Liver (tissue), 8 donors: ENCODE measurements at regions not wholly inside any gene's neighbourhood (a gene's known extent, or its start where the extent isn't known, plus 50 kb on each side); places are given as distances from the start of the nearest gene placed in this dataset.

ENCODE experiments used
- DNase-seq: peaks from one replicate; pipeline ENCODE4 v3.0.0-alpha.2; 2017; ENCODE audit warnings: low spot score
- H3K27ac ChIP-seq, 2 donors: one replicate each; pipeline ENCODE4 v1.7.0; 2013; ENCODE audit warnings: inconsistent platforms in 2 of 2, low read length in 2 of 2, control low read depth in 1 of 2, low read depth in 1 of 2, mild to moderate bottlenecking in 1 of 2
- H3K27me3 ChIP-seq, 4 donors: one replicate each; pipeline versions ENCODE4 v1.6.1 to v1.7.0; 2013; ENCODE audit warnings: low read length in 3 of 4, inconsistent platforms in 1 of 4, mild to moderate bottlenecking in 1 of 4, moderate library complexity in 1 of 4; ENCODE audit not compliant: control insufficient read depth in 4 of 4, insufficient read depth in 4 of 4
- H3K36me3 ChIP-seq, 4 donors: one replicate each; pipeline versions ENCODE4 v1.6.1 to v1.7.0; 2013; ENCODE audit warnings: low read length in 3 of 4, mild to moderate bottlenecking in 3 of 4, low read depth in 1 of 4, moderate library complexity in 1 of 4; ENCODE audit not compliant: control insufficient read depth in 4 of 4, insufficient read depth in 3 of 4
- H3K4me1 ChIP-seq, 4 donors: one replicate each; pipeline versions ENCODE4 v1.6.1 to v1.7.0; 2013; ENCODE audit warnings: low read length in 3 of 4, mild to moderate bottlenecking in 3 of 4, moderate library complexity in 1 of 4; ENCODE audit not compliant: control insufficient read depth in 4 of 4, insufficient read depth in 4 of 4
- H3K4me3 ChIP-seq, 3 donors: one replicate each; pipeline versions ENCODE4 v1.6.1 to v1.7.0; 2013; ENCODE audit warnings: low read length in 3 of 3, control low read depth in 1 of 3, low read depth in 1 of 3, mild to moderate bottlenecking in 1 of 3
- H3K9ac ChIP-seq, 2 donors: one replicate each; pipeline ENCODE4 v1.7.0; 2013; ENCODE audit warnings: low read length in 2 of 2, mild to moderate bottlenecking in 2 of 2, moderate library complexity in 2 of 2, control low read depth in 1 of 2, low read depth in 1 of 2
- H3K9me3 ChIP-seq, 4 donors: one replicate each; pipeline versions ENCODE4 v1.6.1 to v1.7.0; 2013; ENCODE audit warnings: low read length in 3 of 4; ENCODE audit not compliant: control insufficient read depth in 4 of 4
- FOXA1 ChIP-seq: IDR thresholded peaks from 2 replicates; pipeline ENCODE4 v1.6.1; 2016; ENCODE audit warnings: antibody characterized with exemption
- FOXA2 ChIP-seq: IDR thresholded peaks from 2 replicates; pipeline ENCODE4 v1.6.1; 2016; ENCODE audit warnings: antibody characterized with exemption
- GABPA ChIP-seq, 2 donors: IDR thresholded peaks in 1 of 2; conservative IDR thresholded peaks in 1 of 2; 2 replicates each; pipeline ENCODE4 v1.6.1; 2016; ENCODE audit warnings: antibody characterized with exemption in 2 of 2, mild to moderate bottlenecking in 1 of 2, moderate library complexity in 1 of 2
- HNF4A ChIP-seq, 2 donors: conservative IDR thresholded peaks; 2 replicates each; pipeline ENCODE4 v1.6.1; 2016; ENCODE audit warnings: antibody characterized with exemption in 2 of 2, mild to moderate bottlenecking in 2 of 2
- JUND ChIP-seq, 2 donors: IDR thresholded peaks; 2 replicates each; pipeline ENCODE4 v1.6.1; 2016; ENCODE audit warnings: antibody characterized with exemption in 2 of 2
- NR2F2 ChIP-seq: IDR thresholded peaks from 2 replicates; pipeline ENCODE4 v1.6.1; 2016; ENCODE audit warnings: antibody characterized with exemption
- RAD21 ChIP-seq, 2 donors: IDR thresholded peaks; 2 replicates each; pipeline ENCODE4 v1.6.1; 2016; ENCODE audit warnings: antibody characterized with exemption in 2 of 2, mild to moderate bottlenecking in 2 of 2
- RXRA ChIP-seq, 2 donors: IDR thresholded peaks; 2 replicates each; pipeline ENCODE4 v1.6.1; 2017 to 2018; ENCODE audit warnings: antibody characterized with exemption in 2 of 2, mild to moderate bottlenecking in 1 of 2
- SP1 ChIP-seq: IDR thresholded peaks from 2 replicates; pipeline ENCODE4 v1.6.1; 2018; ENCODE audit warnings: antibody characterized with exemption, mild to moderate bottlenecking
- TAF1 ChIP-seq: conservative IDR thresholded peaks from 2 replicates; pipeline ENCODE4 v1.6.1; 2016; ENCODE audit warnings: antibody characterized with exemption, mild to moderate bottlenecking
- YY1 ChIP-seq: IDR thresholded peaks from 2 replicates; pipeline ENCODE4 v1.6.1; 2016; ENCODE audit warnings: antibody characterized with exemption, mild to moderate bottlenecking
- WGBS: extraction: QIAGEN DNeasy Blood & Tissue Kit; methylation state at CpG from one replicate; pipeline ENCODE4 v1.1.7; 2013; 5-methylcytosine and 5-hydroxymethylcytosine counted together
- TF ChIP-seq, protein P1 (sequence below): fragments of 150-350 bp; IDR thresholded peaks from 2 replicates; pipeline ENCODE4 v1.5.1; 2017; ENCODE audit warnings: improper control_type of control experiment, low read depth, low read length; ENCODE audit not compliant: missing input control
- TF ChIP-seq, protein P2 (sequence below): IDR thresholded peaks from 2 replicates; pipeline ENCODE4 v1.6.1; 2016; ENCODE audit warnings: antibody characterized with exemption
- TF ChIP-seq, protein P3 (sequence below): IDR thresholded peaks from 2 replicates; pipeline ENCODE4 v1.6.1; 2016; ENCODE audit warnings: antibody characterized with exemption
- donor health status: healthy.
- donor health status: healthy.
- donor health status: healthy.
- donor health status: healthy.
- donor health status: healthy.

DNA sequence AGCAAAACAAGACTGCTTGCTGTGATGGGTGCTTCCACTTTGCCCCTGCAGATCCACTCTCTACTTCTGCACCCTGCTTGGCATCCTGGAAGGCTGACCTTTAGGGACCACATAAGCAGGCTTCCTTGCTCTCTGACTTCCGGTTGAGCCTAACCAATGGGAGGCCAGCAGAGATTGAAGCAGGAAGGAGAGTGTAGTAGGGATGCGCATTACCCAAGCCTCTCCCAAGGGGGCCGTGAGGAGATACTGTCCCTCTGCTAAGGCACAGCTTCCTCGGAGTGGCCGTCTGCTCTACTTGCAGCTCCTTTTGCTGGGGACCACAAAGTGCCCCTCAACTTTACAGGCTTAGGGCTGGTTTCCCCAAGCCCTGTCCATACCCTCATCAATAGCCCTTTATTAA is 624.3 kb upstream of the TENM3 start:
- H3K4me3 ChIP-seq = no peak overlapping the region
- DNase-seq = no peak
- TF ChIP-seq JUND (IDR thresholded peaks at IDR 0.05) = no peak
- no peak for TF ChIP-seq RAD21 (IDR thresholded peaks at IDR 0.05)
- TF ChIP-seq, protein P1, sequence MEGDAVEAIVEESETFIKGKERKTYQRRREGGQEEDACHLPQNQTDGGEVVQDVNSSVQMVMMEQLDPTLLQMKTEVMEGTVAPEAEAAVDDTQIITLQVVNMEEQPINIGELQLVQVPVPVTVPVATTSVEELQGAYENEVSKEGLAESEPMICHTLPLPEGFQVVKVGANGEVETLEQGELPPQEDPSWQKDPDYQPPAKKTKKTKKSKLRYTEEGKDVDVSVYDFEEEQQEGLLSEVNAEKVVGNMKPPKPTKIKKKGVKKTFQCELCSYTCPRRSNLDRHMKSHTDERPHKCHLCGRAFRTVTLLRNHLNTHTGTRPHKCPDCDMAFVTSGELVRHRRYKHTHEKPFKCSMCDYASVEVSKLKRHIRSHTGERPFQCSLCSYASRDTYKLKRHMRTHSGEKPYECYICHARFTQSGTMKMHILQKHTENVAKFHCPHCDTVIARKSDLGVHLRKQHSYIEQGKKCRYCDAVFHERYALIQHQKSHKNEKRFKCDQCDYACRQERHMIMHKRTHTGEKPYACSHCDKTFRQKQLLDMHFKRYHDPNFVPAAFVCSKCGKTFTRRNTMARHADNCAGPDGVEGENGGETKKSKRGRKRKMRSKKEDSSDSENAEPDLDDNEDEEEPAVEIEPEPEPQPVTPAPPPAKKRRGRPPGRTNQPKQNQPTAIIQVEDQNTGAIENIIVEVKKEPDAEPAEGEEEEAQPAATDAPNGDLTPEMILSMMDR = no peak
- TF ChIP-seq GABPA (IDR thresholded peaks at IDR 0.05 in 1 of 2, conservative IDR thresholded peaks at IDR 0.05 in 1 of 2) = no peak
- TF ChIP-seq HNF4A (conservative IDR thresholded peaks at IDR 0.05) = no peak
- no peak for TF ChIP-seq NR2F2
- TF ChIP-seq SP1 = no peak
- no peak overlapping the region for H3K9ac ChIP-seq
- no peaks in the 10 kb centered on the region for H3K9me3 ChIP-seq
- 66% methylated on average over 5 of the region's 5 CpGs for WGBS
- peaks cover 0 to 4% (median 0%) of the 10 kb centered on the region in 4 donors for H3K27me3 ChIP-seq
- no peaks in the 10 kb centered on the region for H3K4me1 ChIP-seq
- H3K27ac ChIP-seq = no peak overlapping the region
- H3K36me3 ChIP-seq = no peaks in the 10 kb centered on the region

DNA sequence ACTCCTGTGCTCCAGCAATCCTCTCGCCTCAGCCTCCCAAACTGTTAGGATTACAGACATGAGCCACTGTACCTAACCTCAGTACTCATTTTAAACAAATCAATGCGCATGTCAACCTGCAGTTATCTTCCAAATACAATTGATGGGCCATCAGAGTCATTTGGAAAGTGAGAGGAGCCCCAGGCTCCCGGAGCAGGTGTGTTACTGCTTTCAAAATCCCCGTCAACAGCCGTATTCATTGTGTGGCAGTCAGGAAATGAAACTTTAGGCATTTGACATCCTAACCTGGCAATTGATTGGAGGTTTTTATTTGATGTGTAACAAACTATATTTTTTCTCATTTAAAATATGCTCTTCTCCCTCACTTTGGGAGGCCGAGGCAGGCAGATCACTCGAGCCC is 623.6 kb upstream of the TENM3 start:
- Histone ChIP-seq H3K4me3 (no peak overlapping the region), H3K4me1 (no peaks in the 10 kb centered on the region), H3K9me3 (no peaks in the 10 kb centered on the region), H3K27ac (no peak overlapping the region), H3K27me3 (peaks cover 0 to 4% (median 0%) of the 10 kb centered on the region in 4 donors), H3K36me3 (no peaks in the 10 kb centered on the region), H3K9ac (no peak overlapping the region)
- WGBS = 61% methylated on average over 7 of the region's 7 CpGs
- no peak for DNase-seq
- TF ChIP-seq YY1 (no peak), TAF1 (no peak), FOXA2 (no peak), RXRA (IDR thresholded peaks at IDR 0.05) (no peak), NR2F2 (no peak)
- TF ChIP-seq, protein P2, sequence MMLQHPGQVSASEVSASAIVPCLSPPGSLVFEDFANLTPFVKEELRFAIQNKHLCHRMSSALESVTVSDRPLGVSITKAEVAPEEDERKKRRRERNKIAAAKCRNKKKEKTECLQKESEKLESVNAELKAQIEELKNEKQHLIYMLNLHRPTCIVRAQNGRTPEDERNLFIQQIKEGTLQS = no peak
- TF ChIP-seq, protein P3, sequence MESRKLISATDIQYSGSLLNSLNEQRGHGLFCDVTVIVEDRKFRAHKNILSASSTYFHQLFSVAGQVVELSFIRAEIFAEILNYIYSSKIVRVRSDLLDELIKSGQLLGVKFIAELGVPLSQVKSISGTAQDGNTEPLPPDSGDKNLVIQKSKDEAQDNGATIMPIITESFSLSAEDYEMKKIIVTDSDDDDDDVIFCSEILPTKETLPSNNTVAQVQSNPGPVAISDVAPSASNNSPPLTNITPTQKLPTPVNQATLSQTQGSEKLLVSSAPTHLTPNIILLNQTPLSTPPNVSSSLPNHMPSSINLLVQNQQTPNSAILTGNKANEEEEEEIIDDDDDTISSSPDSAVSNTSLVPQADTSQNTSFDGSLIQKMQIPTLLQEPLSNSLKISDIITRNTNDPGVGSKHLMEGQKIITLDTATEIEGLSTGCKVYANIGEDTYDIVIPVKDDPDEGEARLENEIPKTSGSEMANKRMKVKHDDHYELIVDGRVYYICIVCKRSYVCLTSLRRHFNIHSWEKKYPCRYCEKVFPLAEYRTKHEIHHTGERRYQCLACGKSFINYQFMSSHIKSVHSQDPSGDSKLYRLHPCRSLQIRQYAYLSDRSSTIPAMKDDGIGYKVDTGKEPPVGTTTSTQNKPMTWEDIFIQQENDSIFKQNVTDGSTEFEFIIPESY = no peak

DNA sequence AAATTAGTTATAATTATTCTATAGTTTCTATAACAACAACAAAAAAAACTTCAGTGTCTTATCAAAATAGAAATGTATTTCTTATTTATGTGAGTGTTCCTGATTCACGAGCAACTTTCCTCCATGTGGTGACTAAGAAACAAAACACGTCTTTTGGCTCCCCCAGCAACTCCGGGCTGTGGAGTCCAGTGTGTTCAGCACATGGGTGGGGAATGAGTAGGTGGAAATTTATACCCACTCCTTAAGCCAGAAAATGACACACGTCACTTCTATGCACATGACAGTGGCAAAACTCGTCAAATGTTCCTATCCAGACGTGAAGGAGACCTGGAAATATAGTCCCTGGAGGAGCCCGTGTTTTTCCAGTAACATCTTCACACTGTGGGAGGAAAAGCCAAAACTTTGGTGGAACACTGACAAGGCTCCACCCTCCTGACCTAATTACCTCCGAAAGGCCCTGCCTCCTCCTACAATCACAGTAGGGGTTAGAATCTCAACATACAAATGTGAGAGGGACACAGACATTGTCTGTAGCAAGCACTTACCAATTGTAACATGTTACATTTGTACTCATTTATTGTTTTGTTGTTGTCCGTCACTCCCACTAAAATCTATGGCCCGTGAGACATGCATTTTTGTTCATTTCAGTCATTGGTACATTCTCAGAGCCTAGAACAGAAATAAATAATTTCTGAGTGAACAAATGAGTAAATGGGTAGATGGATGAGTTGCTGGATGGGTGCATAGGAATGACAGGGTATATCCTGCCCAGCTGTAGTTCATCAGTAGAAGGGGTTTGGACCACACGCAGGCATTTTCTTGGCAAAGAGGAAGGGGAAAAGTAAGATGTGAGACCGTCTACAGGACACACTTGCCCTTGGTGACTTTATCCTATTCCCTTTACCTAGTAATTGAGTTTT is 605.8 kb upstream of the TENM3 start:
- Histone ChIP-seq H3K4me1 (no peaks in the 10 kb centered on the region), H3K9ac (no peak overlapping the region), H3K27me3 (no peaks in the 10 kb centered on the region), H3K36me3 (no peaks in the 10 kb centered on the region), H3K9me3 (no peaks in the 10 kb centered on the region), H3K27ac (no peak overlapping the region), H3K4me3 (no peak overlapping the region)
- WGBS = 77% methylated on average over 12 of the region's 12 CpGs
- DNase-seq = no peak
- TF ChIP-seq FOXA1 (no peak), NR2F2 (no peak)
